Middle frontal gyrus (tissue), 1 donor: ENCODE measurements at regions not wholly inside any gene's neighbourhood (a gene's known extent, or its start where the extent isn't known, plus 50 kb on each side); places are given as distances from the start of the nearest gene placed in this dataset.

Experiments used
- DNase-seq: peaks from one replicate; pipeline ENCODE4 v3.0.0-alpha.2; 2015; ENCODE audit warnings: low spot score; ENCODE audit errors: extremely low spot score

- DNase-seq = no peak
These were observed 127.7 kb upstream of the DLX2 start for GRCh38 chr2:172230332-172230888.

- DNase-seq = peak; percentile 36
These were observed 128.2 kb upstream of the DLX2 start for GRCh38 chr2:172230889-172231401.

GRCh38 chr2:172231508-172231907 lies 128.8 kb upstream of the DLX2 start:
- DNase-seq = no peak

- no peak for DNase-seq
These were observed 130.2 kb upstream of the DLX2 start for GRCh38 chr2:172232708-172233396.

- no peak for DNase-seq
These were observed 131.5 kb upstream of the DLX2 start for GRCh38 chr2:172233987-172234715.

- no peak for DNase-seq
These were observed 132.3 kb upstream of the DLX2 start for GRCh38 chr2:172234716-172235691.

GRCh38 chr2:172239944-172240590 lies 137.4 kb upstream of the DLX2 start:
- DNase-seq = no peak

- no peak for DNase-seq
These were observed 138.5 kb upstream of the DLX2 start for GRCh38 chr2:172241222-172241621.

- no peak for DNase-seq
These were observed 139.8 kb upstream of the DLX2 start for GRCh38 chr2:172242471-172242870.

GRCh38 chr2:172242961-172243360 lies 140.3 kb upstream of the DLX2 start:
- DNase-seq = no peak

GRCh38 chr2:172244419-172245130 lies 141.9 kb upstream of the DLX2 start:
- DNase-seq = no peak

GRCh38 chr2:172246649-172247048 lies 143.9 kb upstream of the DLX2 start:
- no peak for DNase-seq

- DNase-seq = no peak
These were observed 144.5 kb upstream of the DLX2 start for GRCh38 chr2:172247203-172247602.

GRCh38 chr2:172248381-172248780 lies 145.7 kb upstream of the DLX2 start:
- no peak for DNase-seq

GRCh38 chr2:172248785-172249187 lies 146.1 kb upstream of the DLX2 start:
- no peak for DNase-seq

GRCh38 chr2:172249334-172249733 lies 146.6 kb upstream of the DLX2 start:
- DNase-seq = no peak

GRCh38 chr2:172249986-172250385 lies 147.3 kb upstream of the DLX2 start:
- no peak for DNase-seq

GRCh38 chr2:172251231-172251630 lies 148.5 kb upstream of the DLX2 start:
- DNase-seq = no peak

GRCh38 chr2:172252154-172252553 lies 149.5 kb upstream of the DLX2 start:
- no peak for DNase-seq
